ENCODE measurements at regions not wholly inside any gene's neighbourhood (a gene's known extent, or its start where the extent isn't known, plus 50 kb on each side); places are given as distances from the start of the nearest gene placed in this dataset.

DNA sequence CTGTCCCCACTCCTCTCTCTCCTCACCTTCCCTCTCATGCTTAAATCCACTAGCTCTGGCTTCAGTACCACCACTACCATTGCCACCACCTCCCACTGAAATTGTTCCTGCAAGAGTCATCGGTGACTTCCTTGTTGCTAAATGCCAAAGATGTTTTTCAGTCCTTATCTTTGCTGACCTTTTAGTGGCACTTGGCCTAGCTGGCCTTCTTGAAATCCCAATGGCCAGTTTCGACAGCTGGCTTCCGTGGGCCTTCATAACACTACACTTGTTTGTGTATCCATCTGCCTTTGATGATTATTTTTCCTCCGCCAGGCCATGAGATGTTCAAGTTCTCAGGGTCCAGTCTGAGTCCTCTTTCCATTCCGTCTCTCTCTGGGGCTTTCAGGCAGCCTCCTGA is 118.2 kb upstream of the NANOS1 start:
- no peak overlapping the region for H3K27ac ChIP-seq (ENCODE audit: low read depth, low read length)
- WGBS (ENCODE audit: insufficient coverage) = 83% methylated on average over 5 of the region's 5 CpGs
- no peak for DNase-seq (ENCODE audit: low read depth in 4 of 6, low spot score in 6 of 6)

DNA sequence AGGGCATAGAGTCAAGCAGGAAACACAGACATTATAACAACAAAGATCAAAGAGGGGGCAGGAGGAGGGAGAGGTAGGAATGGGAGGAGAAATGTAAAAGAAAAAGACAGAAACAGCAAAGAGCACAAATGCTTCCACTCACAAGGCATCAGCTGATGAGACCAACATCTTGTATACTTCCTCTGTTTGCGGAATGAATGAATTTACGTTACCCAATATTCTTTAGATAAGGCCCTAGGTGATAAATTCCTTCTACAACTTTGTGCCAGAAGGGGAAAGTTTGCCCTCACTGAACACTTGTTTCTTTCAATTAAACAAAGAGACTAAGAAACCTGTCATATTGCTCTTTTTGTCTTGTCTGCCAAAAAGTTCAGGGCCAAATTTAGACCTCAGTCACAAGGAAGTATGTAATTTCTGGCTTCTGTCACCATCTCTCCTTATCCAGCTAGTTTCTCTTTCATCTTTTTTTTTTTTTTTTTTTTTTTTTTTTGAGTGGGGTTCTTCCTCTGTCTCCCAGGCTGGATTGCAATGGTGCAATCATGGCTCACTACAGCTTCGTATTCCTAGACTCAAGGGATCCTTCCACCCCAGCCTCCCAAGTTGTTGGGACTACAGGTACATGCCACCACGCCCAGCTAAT is 116.4 kb upstream of the NANOS1 start:
- H3K4me1 ChIP-seq (ENCODE audit: control insufficient read depth, insufficient read depth, low read length) = peaks cover 6% of the 10 kb centered on the region
- no peaks in the 10 kb centered on the region for H3K27me3 ChIP-seq (ENCODE audit: control insufficient read depth, insufficient read depth, low read length)
- H3K36me3 ChIP-seq (ENCODE audit: control insufficient read depth, insufficient read depth, low read length) = no peaks in the 10 kb centered on the region
- no peak for DNase-seq (ENCODE audit: low read depth in 4 of 6, low spot score in 6 of 6)
- H3K27ac ChIP-seq (ENCODE audit: low read depth, low read length) = no peak overlapping the region
- no CpG with 5 or more reads among the region's 4 CpGs for WGBS (ENCODE audit: insufficient coverage)
- no peaks in the 10 kb centered on the region for H3K9me3 ChIP-seq (ENCODE audit: control insufficient read depth, insufficient read depth, low read length)
- no peak overlapping the region for H3K4me3 ChIP-seq (ENCODE audit: low read depth, low read length)

More for the DNA sequence above, 118.2 kb upstream of the NANOS1 start:
- Histone ChIP-seq H3K36me3 (ENCODE audit: control insufficient read depth, insufficient read depth, low read length) (no peaks in the 10 kb centered on the region), H3K4me1 (ENCODE audit: control insufficient read depth, insufficient read depth, low read length) (peaks cover 6% of the 10 kb centered on the region), H3K27me3 (ENCODE audit: control insufficient read depth, insufficient read depth, low read length) (no peaks in the 10 kb centered on the region), H3K4me3 (ENCODE audit: low read depth, low read length) (no peak overlapping the region), H3K9me3 (ENCODE audit: control insufficient read depth, insufficient read depth, low read length) (no peaks in the 10 kb centered on the region)

DNA sequence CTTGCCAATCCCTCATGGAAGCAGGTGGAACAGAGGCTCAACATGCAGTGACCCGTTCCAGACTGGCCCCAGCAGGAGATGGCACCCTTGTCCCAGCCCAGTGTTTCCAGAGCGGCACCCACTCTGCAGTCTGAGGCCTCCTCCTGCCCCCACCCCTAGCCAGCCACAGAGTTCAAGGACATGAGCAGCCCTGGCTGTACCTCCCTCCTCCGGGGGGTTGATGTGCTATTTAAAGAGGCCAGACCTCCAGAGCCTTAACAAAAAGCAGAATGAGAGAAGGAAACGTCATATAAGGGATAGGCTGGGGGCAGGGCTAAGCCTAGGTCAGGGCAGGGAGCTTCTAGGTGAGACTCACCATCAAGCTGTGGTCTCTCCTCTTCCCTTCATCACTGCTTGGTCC is 115.7 kb upstream of the NANOS1 start:
- H3K9me3 ChIP-seq (ENCODE audit: control insufficient read depth, insufficient read depth, low read length) = no peaks in the 10 kb centered on the region
- DNase-seq (ENCODE audit: low read depth in 4 of 6, low spot score in 6 of 6) = no peak
- H3K27me3 ChIP-seq (ENCODE audit: control insufficient read depth, insufficient read depth, low read length) = no peaks in the 10 kb centered on the region
- H3K36me3 ChIP-seq (ENCODE audit: control insufficient read depth, insufficient read depth, low read length) = no peaks in the 10 kb centered on the region
- peaks cover 1% of the 10 kb centered on the region for H3K4me1 ChIP-seq (ENCODE audit: control insufficient read depth, insufficient read depth, low read length)
- H3K4me3 ChIP-seq (ENCODE audit: low read depth, low read length) = no peak overlapping the region
- no peak overlapping the region for H3K27ac ChIP-seq (ENCODE audit: low read depth, low read length)
- 74% methylated on average over 3 of the region's 4 CpGs for WGBS (ENCODE audit: insufficient coverage)

DNA sequence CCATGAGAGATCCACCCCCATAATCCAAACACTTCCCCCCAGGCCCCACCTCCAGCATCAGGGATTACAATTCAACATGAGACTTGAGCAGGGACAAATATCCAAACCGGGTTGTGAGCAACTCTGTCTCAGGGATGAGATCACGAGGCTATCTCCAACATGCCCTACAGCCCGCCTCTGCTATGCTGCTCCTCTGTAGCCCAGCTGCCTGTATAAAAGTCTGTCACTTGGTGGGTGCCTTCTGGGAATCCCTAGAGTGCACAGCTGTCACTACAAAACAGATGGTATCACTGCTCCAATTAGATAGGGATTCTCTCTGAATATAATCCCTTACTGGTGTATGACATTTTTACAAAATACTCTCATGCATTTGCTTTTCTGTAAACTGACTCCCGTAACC is 114.9 kb upstream of the NANOS1 start:
- H3K36me3 ChIP-seq (ENCODE audit: control insufficient read depth, insufficient read depth, low read length) = no peaks in the 10 kb centered on the region
- H3K9me3 ChIP-seq (ENCODE audit: control insufficient read depth, insufficient read depth, low read length) = no peaks in the 10 kb centered on the region
- H3K27me3 ChIP-seq (ENCODE audit: control insufficient read depth, insufficient read depth, low read length) = no peaks in the 10 kb centered on the region
- H3K27ac ChIP-seq (ENCODE audit: low read depth, low read length) = no peak overlapping the region
- no peaks in the 10 kb centered on the region for H3K4me1 ChIP-seq (ENCODE audit: control insufficient read depth, insufficient read depth, low read length)
- 85% methylated on average over 2 of the region's 4 CpGs for WGBS (ENCODE audit: insufficient coverage)
- no peak overlapping the region for H3K4me3 ChIP-seq (ENCODE audit: low read depth, low read length)
- peak in 2 of 6 donors; percentile 16 to 55 for DNase-seq (ENCODE audit: low read depth in 4 of 6, low spot score in 6 of 6)

DNA sequence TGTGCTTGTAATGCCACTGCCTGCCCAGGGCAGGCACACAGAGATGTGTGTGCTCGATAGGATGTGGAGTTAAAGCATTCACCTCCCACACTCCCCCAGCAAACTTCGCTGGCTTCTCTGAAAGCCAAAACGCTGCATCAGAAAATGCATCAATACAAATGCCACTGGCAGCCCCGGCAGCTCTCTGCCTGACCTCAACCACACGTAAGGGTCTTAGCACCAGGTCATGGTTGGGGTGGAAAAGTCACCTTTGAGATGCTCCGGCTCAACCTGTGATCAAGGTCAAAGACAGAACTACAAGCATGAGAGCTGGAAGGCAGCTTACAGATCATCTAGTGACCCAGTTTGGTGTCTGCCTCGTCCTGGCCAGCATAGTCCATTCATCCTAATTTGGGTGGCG is 114.4 kb upstream of the NANOS1 start:
- no peak for DNase-seq (ENCODE audit: low read depth in 4 of 6, low spot score in 6 of 6)
- H3K27ac ChIP-seq (ENCODE audit: low read depth, low read length) = no peak overlapping the region
- H3K9me3 ChIP-seq (ENCODE audit: control insufficient read depth, insufficient read depth, low read length) = no peaks in the 10 kb centered on the region
- WGBS (ENCODE audit: insufficient coverage) = 75% methylated on average over 5 of the region's 8 CpGs
- H3K4me1 ChIP-seq (ENCODE audit: control insufficient read depth, insufficient read depth, low read length) = no peaks in the 10 kb centered on the region
- no peaks in the 10 kb centered on the region for H3K36me3 ChIP-seq (ENCODE audit: control insufficient read depth, insufficient read depth, low read length)
- H3K4me3 ChIP-seq (ENCODE audit: low read depth, low read length) = no peak overlapping the region
- no peaks in the 10 kb centered on the region for H3K27me3 ChIP-seq (ENCODE audit: control insufficient read depth, insufficient read depth, low read length)

DNA sequence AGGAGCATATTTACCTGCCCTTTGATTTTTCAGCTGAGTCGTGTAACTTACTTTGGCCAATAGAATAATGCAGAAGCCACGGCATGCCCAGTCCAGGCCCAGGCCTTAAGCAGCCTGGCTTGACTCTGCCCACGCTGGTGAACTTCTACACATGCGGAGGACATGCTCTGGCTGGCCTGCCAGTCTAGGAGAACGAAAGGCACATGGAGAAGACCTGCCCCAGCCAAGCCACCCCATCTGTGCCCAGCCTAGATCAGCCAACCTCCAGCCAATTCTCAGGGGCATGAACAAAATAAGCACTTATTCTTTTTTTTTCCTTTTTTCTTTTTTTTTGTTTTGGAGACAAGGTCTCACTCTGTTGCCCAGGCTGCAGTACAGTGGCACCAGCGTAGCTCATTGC is 112.7 kb upstream of the NANOS1 start:
- Histone ChIP-seq H3K36me3 (ENCODE audit: control insufficient read depth, insufficient read depth, low read length) (no peaks in the 10 kb centered on the region), H3K4me1 (ENCODE audit: control insufficient read depth, insufficient read depth, low read length) (no peaks in the 10 kb centered on the region), H3K27me3 (ENCODE audit: control insufficient read depth, insufficient read depth, low read length) (no peaks in the 10 kb centered on the region), H3K27ac (ENCODE audit: low read depth, low read length) (no peak overlapping the region), H3K9me3 (ENCODE audit: control insufficient read depth, insufficient read depth, low read length) (no peaks in the 10 kb centered on the region), H3K4me3 (ENCODE audit: low read depth, low read length) (no peak overlapping the region)
- 87% methylated on average over 5 of the region's 6 CpGs for WGBS (ENCODE audit: insufficient coverage)
- no peak for DNase-seq (ENCODE audit: low read depth in 4 of 6, low spot score in 6 of 6)

DNA sequence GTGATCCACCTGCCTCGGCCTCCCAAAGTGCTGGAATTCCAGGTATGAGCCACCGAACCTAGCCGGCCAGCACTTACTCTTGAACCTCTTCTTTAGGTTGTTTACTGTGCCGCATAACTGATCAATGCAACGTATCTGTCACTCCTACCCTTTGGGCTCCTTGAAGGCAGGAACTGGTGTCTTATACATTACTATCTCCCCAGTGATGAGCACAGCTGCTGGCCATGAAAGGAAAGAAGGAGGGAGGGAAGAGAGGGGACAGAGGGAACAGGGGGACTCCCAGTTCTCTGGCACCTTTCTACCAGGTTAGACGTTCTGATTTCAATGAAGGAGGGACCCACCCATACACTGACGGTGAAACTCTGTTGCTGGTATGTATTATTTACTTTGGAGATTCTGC is 111.8 kb upstream of the NANOS1 start:
- Histone ChIP-seq H3K36me3 (ENCODE audit: control insufficient read depth, insufficient read depth, low read length) (no peaks in the 10 kb centered on the region), H3K4me3 (ENCODE audit: low read depth, low read length) (no peak overlapping the region), H3K9me3 (ENCODE audit: control insufficient read depth, insufficient read depth, low read length) (no peaks in the 10 kb centered on the region), H3K27ac (ENCODE audit: low read depth, low read length) (no peak overlapping the region), H3K27me3 (ENCODE audit: control insufficient read depth, insufficient read depth, low read length) (no peaks in the 10 kb centered on the region), H3K4me1 (ENCODE audit: control insufficient read depth, insufficient read depth, low read length) (no peaks in the 10 kb centered on the region)
- WGBS (ENCODE audit: insufficient coverage) = 90% methylated on average over 2 of the region's 7 CpGs
- no peak for DNase-seq (ENCODE audit: low read depth in 4 of 6, low spot score in 6 of 6)

DNA sequence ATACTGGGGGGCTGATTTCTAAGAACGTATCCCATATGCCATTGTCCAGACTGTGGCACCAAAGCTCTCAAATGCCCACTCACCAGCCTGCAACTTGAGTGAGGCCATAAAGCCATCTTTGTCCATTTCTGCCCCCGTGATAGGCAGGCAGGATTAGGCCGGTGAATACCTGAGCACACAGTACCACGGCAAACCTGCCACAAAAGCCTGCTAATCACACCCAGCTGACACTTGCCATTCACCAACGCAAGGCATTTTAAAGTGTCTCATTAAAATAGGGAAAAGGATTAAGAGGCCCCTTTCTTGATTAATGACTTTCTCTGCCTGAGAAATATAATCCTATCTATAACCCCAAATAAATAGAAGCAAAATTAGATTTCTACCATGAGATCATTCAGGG is 111.4 kb upstream of the NANOS1 start:
- H3K4me3 ChIP-seq (ENCODE audit: low read depth, low read length) = no peak overlapping the region
- no peaks in the 10 kb centered on the region for H3K36me3 ChIP-seq (ENCODE audit: control insufficient read depth, insufficient read depth, low read length)
- H3K4me1 ChIP-seq (ENCODE audit: control insufficient read depth, insufficient read depth, low read length) = no peaks in the 10 kb centered on the region
- no peak overlapping the region for H3K27ac ChIP-seq (ENCODE audit: low read depth, low read length)
- WGBS (ENCODE audit: insufficient coverage) = 70% methylated on average over 2 of the region's 5 CpGs
- DNase-seq (ENCODE audit: low read depth in 4 of 6, low spot score in 6 of 6) = no peak
- H3K9me3 ChIP-seq (ENCODE audit: control insufficient read depth, insufficient read depth, low read length) = no peaks in the 10 kb centered on the region
- H3K27me3 ChIP-seq (ENCODE audit: control insufficient read depth, insufficient read depth, low read length) = no peaks in the 10 kb centered on the region

DNA sequence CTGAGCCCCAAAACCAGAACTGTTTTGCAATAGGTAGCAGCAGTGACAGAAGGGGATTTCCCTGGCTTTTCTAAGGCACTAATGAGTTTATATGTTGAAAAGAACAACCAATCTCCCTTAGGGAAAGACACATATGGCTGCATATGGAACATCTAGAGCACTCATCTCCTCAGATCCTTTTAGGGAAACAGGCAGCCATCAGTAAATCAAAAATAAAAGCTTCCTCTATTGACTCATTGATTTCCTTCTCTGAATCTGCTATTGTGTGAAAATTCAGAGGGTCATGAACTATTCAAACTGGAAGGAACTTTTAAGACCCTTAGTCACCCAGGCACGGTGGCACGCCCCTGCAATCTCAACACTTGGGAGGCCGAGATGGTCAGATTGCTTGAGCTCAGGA is 110.9 kb upstream of the NANOS1 start:
- H3K9me3 ChIP-seq (ENCODE audit: control insufficient read depth, insufficient read depth, low read length) = no peaks in the 10 kb centered on the region
- no peak overlapping the region for H3K27ac ChIP-seq (ENCODE audit: low read depth, low read length)
- H3K4me3 ChIP-seq (ENCODE audit: low read depth, low read length) = no peak overlapping the region
- DNase-seq (ENCODE audit: low read depth in 4 of 6, low spot score in 6 of 6) = peak in 2 of 6 donors; percentile 15 to 31
- no peaks in the 10 kb centered on the region for H3K27me3 ChIP-seq (ENCODE audit: control insufficient read depth, insufficient read depth, low read length)
- no peaks in the 10 kb centered on the region for H3K36me3 ChIP-seq (ENCODE audit: control insufficient read depth, insufficient read depth, low read length)
- WGBS (ENCODE audit: insufficient coverage) = 70% methylated on average over 2 of the region's 3 CpGs
- H3K4me1 ChIP-seq (ENCODE audit: control insufficient read depth, insufficient read depth, low read length) = no peaks in the 10 kb centered on the region

DNA sequence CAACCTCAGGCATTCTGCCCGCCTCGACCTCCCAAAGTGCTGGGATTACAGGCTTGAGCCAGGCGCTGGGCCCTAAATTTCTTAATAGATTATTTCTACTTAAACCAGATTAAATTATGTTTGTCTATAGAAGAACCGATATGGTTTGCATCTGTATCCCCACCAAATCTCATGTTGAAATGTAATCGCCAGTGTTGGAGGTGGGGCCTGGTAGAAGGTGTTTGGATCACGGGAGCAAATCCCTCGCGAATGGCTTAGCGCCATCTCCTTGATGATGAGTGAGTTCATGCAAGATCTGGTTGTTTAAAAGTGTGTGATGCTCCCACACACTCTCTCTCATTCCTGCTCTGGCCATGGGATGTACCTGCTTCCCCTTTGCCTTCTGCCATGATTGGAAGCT is 109.3 kb upstream of the NANOS1 start:
- no peak for DNase-seq (ENCODE audit: low read depth in 4 of 6, low spot score in 6 of 6)
- no peak overlapping the region for H3K27ac ChIP-seq (ENCODE audit: low read depth, low read length)
- no peaks in the 10 kb centered on the region for H3K4me1 ChIP-seq (ENCODE audit: control insufficient read depth, insufficient read depth, low read length)
- WGBS (ENCODE audit: insufficient coverage) = no CpG with 5 or more reads among the region's 9 CpGs
- H3K36me3 ChIP-seq (ENCODE audit: control insufficient read depth, insufficient read depth, low read length) = no peaks in the 10 kb centered on the region
- H3K27me3 ChIP-seq (ENCODE audit: control insufficient read depth, insufficient read depth, low read length) = no peaks in the 10 kb centered on the region
- H3K9me3 ChIP-seq (ENCODE audit: control insufficient read depth, insufficient read depth, low read length) = no peaks in the 10 kb centered on the region
- H3K4me3 ChIP-seq (ENCODE audit: low read depth, low read length) = no peak overlapping the region

Measured in spinal cord (tissue), 9 donors.